IPS DF 4.7 (cell line): ENCODE measurements at regions not wholly inside any gene's neighbourhood (a gene's known extent, or its start where the extent isn't known, plus 50 kb on each side); places are given as distances from the start of the nearest gene placed in this dataset.

Experiments
- DNase-seq: peaks from one replicate; pipeline ENCODE4 v3.0.0-alpha.2; 2013; ENCODE audit warnings: low spot score; ENCODE audit errors: extremely low read depth

- DNase-seq, result no peak
Measured at GRCh38 chr12:64931321-64931720, 106.9 kb downstream of the TBC1D30 start.

GRCh38 chr12:64931981-64932380, 107.5 kb downstream of the TBC1D30 start:
- no peak for DNase-seq

- DNase-seq, result no peak
Measured at GRCh38 chr12:64933791-64934190, 109.3 kb downstream of the TBC1D30 start.

GRCh38 chr12:64937452-64937851, 113.0 kb downstream of the TBC1D30 start:
- no peak for DNase-seq

- DNase-seq, result no peak
Measured at GRCh38 chr12:64938179-64938578, 113.7 kb downstream of the TBC1D30 start.

GRCh38 chr12:64943686-64944085, 119.2 kb downstream of the TBC1D30 start:
- no peak for DNase-seq

GRCh38 chr12:64944966-64945365, 120.5 kb downstream of the TBC1D30 start:
- no peak for DNase-seq

GRCh38 chr12:64946132-64946829, 121.8 kb downstream of the TBC1D30 start:
- DNase-seq, result no peak

GRCh38 chr12:64950711-64951298, 126.4 kb downstream of the TBC1D30 start:
- no peak for DNase-seq

- no peak for DNase-seq
Measured at GRCh38 chr12:64951944-64952343, 127.5 kb downstream of the TBC1D30 start.

- no peak for DNase-seq
Measured at GRCh38 chr12:64955746-64956145, 131.3 kb downstream of the TBC1D30 start.

- DNase-seq, result no peak
Measured at GRCh38 chr12:64965920-64966319, 141.5 kb downstream of the TBC1D30 start.

GRCh38 chr12:64968989-64969819, 144.8 kb downstream of the TBC1D30 start:
- DNase-seq, result no peak

GRCh38 chr12:64976131-64976530, 145.0 kb downstream of the WIF1 start:
- no peak for DNase-seq

GRCh38 chr12:64983771-64984278, 137.3 kb downstream of the WIF1 start:
- no peak for DNase-seq

GRCh38 chr12:64991121-64991611, 129.9 kb downstream of the WIF1 start:
- no peak for DNase-seq

- no peak for DNase-seq
Measured at GRCh38 chr12:64992116-64992515, 129.0 kb downstream of the WIF1 start.

GRCh38 chr12:64992641-64993040, 128.5 kb downstream of the WIF1 start:
- DNase-seq, result peak; percentile 95

GRCh38 chr12:64993461-64993860, 127.6 kb downstream of the WIF1 start:
- DNase-seq, result no peak

GRCh38 chr12:64995816-64996215, 125.3 kb downstream of the WIF1 start:
- no peak for DNase-seq

- no peak for DNase-seq
Measured at GRCh38 chr12:64997858-64998257, 123.2 kb downstream of the WIF1 start.
